Globus pallidus (tissue), 1 donor: ENCODE measurements at regions not wholly inside any gene's neighbourhood (a gene's known extent, or its start where the extent isn't known, plus 50 kb on each side); places are given as distances from the start of the nearest gene placed in this dataset.
"Not testable (repeated sequence)": the region's sequence is repeated elsewhere in the genome, so short reads cannot be mapped to it uniquely, and the experiment has no call there.

Source experiments
- DNase-seq: peaks from one replicate; pipeline ENCODE4 v3.0.0-alpha.2; 2015; ENCODE audit warnings: low spot score

DNA sequence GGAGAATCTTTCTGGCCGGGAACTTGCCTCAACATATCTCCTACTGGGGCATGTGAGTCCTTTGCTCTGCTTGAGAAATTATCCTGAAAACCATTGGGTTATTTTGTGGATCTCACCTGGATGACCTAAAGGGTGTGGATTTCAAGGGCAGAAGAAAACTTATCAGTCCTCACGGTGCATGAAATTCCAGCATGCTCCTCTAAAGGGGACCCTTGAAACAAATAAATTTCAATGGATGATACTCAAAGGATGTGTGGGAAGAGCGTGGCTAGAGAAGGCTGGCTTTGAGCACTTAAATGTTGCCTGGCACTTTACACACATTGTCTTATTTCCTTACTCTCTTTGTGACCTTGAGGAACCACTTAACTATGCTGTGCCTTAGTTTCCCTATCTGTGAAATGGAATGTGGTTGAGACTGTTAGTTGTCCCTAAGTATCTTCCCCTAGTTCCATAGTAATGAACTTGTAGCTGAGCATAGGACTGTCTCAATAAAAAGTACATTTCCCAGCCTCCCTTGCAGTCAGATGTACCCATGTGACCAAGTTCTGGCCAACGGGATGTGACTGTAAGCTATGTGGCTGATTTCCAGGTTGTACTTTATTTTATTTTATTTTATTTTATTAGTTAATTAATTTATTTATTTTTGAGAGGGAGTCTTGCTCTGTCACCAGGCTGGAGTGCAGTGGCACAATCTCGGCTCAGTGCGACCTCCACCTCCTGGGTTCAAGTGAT lies 81.9 kb upstream of the PTPN1 start:
- DNase-seq = no peak

DNA sequence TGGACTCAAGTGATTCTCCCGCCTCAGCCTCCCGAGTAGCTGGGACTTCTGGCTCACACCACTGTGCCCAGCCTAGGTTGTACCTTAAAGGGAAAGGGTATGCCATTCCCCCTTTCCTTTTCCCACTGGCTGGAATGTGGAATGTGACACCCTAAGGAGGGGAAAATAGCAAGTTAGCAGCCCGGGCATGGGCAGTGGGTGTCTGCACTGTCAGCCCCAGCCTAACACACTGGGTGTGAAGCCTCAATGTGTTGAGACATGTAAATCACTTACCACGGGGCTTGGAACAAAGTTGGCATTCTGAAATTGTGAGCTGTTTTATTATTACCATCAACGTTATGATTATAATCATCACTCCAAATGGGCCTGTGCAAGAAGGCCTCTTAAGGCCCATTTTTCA lies 80.8 kb upstream of the PTPN1 start:
- no peak for DNase-seq

DNA sequence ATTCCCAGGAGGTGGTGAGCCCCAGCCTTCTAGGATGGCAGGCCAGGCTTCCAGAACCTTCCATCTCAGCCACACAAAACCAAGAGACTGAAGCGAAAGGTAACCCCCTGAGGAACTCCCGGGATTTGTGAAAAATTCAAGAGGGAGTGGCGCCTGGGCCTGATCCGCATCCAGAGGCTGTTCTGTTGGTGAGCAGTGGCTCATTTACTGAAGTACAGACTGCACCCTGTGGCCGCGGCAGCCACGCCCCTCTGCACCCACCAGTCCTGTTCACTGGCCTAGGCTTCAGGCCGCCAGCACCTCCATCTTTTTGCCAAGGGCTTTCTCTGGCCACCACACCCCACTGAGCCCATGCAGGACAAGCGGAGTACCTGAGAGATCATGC lies 79.1 kb upstream of the PTPN1 start:
- no peak for DNase-seq

DNA sequence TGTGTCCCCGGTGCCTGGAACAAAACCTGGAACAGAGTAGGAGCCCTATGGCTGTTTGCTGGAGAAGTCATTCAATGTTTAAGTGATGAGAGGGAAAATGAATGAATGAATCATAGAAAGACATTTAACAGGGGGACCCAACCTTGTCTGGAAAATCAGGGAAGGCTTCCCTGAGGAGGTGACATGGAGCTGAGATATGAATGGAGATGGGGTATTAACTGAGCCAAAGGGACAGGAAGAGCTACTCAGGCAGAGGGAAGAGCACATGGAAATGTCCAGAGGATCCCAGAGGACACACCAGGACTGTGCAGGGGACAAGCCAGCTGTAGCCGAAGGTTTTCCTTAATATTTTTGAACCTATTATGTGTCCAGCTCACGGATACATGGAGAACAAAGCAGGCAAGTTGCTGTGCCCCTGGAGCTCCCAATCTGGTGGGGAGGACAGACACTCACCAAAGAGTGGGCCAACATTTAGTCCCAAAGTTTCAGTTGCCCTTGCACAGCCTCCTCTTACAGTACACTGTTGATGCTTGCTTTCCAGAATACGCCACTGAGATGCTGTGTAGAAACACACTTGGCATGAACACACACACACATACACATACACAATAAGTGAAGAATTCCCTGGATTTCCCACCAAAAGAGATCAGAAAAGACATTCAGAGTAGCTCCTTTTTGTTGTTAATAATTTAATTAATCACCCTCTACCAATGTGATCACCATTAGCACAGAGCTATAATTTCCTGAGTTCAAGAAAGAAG lies 77.0 kb upstream of the PTPN1 start:
- DNase-seq = no peak

DNA sequence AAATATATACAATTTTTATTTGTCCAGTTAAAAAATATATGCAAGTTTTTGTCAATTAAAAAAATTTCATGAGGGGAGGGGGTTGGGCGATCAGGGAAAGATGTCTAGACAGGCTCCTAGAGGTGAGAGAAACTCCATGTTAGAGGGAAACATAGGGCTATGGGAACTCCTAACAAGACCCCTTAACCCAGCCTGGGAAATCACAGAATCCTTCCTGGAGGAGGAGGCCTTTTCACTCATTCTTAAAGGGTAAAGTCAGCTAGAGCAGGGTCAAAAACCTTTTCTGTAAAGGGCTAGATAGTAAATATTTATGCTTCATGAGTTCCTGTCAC lies 75.9 kb upstream of the PTPN1 start:
- no peak for DNase-seq

DNA sequence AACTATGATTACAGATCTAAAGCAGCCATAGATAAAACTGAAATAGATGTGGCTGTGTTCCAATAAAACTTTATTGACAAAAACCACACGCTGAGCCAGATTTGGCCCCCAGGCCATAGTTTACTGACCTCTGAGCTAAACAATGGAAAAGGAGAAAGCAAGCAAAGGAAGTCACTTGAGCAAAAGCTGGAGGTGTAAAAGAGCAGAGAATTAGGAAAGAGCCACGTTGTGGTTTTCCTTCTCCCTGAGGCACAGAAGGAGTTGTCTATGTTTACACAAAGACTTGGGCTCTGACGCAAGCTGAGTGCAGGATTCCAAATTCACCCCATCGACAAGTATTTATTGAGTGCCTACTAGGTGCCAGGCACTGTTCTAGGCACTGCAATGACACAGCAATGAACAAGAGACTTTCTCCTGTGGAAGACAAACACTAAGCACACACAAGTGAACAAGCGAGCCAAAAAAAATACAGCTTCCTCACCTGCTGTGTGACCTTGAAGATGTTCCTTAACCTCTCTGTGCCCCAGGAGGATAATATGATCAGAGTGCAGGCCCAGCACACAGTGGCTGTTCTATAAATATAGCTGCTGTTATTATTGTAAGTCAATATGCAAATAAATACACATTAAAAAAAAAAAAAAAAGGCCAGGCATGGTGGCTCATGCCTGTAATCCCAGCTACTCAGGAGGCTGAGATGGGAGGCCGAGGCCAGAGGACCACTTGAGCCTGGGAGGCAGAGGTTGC lies 75.4 kb upstream of the PTPN1 start:
- DNase-seq = no peak

DNA sequence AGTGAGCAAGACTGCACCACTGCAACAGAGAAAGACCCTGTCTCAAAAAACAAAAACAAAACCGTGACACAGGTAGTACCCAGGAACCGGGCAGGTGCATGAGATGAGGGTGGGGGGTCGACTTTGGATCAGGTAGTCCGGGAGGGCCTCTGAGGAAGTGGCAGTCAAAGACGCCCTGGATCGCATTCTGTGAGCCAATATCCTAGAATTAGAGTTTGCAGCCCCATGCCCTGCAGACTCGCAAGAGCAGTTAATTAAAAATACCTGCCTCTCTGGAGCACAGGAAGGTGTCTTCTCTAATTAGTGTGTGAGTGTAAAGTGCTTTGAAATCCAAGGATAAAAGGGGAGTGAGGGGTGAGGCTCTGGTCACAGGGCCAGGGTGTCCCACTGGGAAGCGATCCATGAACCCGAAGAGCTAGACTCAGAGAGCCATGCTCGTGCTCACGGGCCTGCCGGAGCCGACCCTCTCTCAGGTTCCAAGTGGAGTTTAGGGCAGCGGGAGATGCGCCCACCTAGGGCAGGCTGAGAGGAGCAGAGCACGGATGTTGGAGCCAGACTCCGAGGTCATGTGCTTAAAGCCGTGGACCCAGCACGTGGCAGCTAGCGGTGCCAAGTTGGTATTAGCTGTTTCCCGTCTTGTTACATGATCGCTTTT lies 74.7 kb upstream of the PTPN1 start:
- DNase-seq = no peak

DNA sequence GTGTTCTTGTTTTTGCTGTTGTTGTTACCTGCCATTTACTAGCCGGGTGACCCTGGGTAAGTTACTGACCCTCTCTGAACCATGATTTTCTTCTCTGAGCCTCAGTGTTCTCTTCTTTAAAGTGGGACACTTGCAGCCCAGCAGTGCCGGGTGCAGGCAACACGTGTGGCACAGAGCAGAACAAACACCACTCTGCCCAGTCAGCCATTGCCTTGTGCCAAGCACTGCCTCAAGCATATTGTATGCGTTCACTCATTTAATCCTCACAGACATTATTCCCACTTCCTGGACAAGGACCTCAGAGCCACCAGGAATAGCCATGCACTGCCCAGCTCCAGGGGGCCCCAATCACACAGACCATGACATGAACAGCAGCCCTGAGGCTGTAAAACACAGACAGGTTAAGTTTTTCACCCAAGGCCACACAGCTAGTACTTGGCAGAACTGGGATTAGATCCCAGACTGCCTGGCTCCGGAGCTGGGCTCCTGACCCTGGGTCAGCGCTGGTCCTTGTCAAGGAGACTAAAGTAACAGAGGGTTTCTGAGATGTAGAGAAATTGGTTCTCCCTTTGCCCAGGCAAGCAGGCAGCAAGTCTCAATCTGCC lies 74.0 kb upstream of the PTPN1 start:
- DNase-seq = no peak

DNA sequence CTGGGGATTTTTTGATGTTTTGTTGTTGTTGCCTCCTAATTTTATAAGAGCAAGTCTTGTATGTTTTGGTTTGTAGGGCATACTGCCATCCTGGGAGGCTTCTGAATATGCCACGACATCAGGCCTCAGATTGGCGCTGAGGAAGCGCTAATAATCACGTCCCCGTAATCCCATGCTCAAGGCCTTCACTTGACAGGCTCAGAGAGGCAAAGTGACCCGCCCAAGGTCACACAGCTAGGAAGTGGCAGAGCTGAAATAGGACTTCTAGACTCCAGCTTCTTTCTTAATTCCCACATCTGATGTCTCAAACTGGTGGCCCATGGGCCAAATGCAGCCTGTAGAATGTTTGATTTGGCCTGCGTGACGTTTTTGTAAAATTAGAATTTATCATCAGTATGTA lies 73.5 kb upstream of the PTPN1 start:
- no peak for DNase-seq

DNA sequence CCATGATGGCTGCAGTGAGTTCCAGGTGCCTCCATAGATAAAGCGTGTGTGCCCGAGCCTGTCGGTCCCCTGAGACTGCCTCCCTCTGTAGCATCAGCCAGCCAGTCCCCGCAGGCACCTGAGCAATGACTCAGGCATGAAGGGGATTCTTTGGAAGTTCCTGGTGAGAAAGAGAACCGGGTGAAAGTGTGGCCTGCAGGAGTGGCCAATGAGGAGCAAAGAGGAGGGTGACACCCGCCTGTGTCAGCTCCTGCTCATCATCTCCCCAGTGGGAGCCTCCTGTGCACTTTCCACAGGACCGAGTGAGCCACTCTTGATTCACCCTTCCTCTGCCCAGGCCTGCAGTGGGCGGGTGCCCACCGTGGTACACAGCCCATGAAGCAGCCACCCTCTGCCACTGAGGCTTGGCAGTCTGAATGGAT lies 71.2 kb upstream of the PTPN1 start:
- DNase-seq = no peak

DNA sequence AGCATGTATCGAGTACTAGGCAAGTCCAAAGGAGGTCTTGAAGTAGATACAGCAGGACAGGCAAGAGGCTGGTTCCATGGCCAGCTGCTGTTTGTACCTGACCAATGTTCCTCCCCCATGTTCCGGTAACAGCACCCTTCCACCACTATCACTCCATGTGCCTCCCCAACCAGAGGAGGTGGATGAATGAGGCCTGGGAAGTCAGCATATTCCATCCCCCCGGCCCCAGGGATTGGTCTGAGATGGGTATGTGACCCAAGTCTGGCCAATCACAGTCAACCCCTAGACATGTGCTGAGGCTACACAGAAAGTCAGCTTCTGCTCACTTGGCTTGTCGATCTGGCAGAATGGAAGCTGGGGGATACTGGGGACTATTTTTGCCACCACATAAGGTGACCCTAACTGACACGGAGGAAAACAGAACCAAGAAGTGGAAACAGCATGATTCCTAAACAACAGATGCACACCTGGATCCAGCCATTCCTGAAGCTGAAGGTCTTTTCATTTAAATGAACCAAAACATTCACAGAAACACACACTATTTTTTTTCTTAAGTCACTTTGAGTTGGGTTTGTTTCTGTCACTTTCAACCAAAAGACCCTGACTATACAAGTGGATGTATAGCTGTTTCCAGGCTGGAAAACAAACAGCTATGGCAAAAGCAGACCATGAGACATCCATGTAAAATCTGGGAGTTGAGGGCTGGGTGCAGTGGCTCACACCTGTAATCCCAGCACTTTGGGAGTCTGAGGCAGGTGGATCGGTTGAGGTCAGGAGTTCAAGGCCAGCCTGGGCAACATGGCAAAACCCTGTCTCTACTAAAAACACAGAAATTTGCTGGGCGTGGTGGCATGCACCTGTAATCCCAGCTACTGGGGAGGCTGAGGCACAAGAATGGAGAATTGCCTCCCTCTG lies 70.4 kb upstream of the PTPN1 start:
- DNase-seq = no peak

DNA sequence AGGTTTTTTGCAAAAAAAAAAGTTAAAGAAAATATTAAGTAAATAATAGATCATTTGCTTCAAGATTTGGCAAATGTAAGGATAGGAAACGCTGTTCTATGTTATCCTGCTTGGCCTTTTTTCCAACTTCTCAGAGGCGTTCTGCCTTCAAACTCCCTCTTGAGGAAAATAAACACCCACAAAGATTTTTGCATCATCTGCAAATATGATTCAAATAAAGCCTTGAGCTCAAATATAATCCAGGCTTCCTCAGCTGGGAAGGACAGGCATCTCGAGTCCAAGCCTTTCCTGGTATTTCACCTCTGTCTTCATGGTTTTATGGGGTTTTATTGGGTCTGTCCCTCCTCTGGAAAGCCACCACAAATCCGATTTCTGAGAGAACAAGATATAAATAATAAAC lies 67.7 kb upstream of the PTPN1 start:
- DNase-seq = no peak

DNA sequence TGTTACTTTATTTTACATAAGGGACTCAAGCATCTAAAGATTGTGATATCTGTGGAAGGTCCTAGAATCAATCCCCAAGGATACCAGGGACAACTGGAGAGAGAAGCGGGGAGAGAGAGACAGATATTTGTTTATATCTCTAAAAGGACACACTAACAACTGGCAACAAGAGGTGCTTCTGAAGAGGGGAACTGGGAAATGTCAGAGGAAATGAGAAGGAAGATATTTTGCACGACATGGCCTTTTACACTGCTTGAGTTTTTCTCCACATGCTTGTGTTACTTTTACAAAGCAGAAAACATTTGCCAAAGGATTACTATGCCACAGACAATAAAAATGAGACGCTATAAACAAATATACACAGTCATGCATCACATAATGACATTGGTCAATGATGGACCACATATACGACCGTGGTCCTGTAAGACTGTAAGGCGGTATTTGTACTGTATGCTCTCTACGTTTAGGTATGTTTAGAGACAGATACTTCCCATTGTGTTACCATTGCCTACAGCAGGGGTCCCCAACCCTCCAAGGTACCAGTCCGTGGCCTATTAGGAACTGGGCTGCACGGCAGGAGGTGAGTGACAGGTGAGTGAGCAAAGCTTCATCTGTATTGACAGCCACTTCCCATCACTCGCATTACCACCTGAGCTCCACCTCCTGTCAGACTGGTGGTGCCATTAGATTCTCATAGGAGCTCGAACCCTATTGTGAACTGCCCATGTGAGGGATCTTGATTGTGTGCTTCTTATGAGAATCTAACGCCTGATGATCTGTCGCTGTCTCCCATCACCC lies 64.6 kb upstream of the PTPN1 start:
- DNase-seq = no peak

DNA sequence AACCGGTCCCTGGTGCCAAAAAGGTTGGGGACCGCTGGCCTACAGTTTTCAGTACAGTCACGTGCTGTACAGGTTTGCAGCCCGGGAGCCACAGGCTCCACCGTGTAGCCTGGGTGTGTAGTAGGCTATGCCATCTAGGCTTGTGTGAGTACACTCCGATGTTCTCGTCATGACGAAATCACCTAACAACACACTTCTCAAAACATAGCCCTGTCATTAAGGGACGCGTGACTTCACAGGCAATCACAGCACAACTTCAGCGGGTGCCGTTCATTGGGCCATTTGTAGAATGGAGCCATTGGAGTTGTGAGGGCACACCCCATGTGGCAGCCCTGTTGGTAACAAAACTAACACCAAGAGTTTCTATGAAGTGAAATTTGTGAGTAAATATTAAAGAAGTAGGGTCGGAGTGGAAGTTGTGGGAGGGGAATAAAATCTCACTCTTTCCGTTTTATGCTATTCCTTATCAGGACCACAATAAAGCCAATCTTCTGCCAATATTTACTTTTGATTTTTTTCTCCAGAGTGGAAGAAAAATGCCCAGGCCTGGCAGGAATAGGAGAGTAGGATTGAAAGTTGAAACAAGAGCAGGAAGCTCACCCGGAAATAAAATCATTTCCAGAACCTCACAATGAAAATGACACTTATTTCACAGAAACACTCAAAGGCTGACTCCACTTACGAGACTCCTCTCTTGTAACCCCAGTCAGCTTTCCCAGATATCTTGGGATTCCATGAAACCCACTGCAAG lies 63.7 kb upstream of the PTPN1 start:
- DNase-seq = no peak

DNA sequence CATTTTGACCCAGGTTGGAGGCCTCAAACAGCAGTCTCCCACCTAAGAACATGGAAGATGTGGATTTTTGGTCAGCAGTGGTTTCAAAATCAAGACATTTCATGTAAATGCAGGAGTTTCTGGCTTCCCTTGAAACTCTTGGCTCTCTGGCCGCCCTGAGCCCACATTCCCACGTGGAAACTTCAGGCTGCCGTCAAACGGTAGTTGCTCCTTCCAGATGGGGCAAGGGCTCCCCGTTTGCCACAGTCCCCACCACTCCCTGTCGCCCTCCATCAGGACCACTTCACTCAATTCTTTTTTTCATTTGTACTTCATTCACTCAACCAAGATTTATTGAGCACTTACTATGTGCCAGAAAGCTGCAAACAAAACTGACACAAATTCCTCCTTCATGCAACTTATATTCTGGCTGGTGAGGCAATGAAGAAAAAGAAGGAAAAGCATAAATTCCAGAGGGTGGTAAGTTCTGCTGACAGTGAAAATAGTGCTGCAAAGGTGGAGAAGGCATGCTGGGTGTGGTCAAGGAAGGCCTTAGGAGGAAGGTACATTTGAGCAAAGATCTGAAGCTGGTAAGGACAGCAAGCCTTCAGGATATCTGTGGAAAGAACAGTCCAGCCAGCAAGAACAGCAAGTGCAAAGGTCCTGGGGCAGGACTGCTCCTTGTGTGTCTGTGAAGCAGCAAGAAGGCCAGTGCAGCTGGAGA lies 62.9 kb upstream of the PTPN1 start:
- no peak for DNase-seq

DNA sequence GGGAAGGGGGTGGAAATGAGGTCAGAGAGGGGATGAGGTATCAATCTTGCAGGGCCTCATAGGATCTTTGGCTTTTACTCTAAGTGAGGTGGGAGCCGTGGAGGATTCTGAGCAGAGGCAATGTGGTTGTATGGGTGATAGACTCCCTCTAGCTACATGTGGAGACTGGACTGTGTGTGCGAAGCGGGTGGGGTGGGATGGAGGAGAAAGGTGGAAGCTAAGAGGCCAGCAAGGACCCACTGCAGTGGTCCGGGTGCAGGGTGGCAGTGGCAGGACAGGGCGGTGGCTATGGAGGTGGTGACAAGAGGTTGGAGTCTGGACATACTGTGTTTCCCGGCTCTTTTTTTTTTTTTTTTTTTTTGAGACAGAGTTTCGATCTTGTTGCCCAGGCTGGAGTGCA lies 62.4 kb upstream of the PTPN1 start:
- DNase-seq = no peak

DNA sequence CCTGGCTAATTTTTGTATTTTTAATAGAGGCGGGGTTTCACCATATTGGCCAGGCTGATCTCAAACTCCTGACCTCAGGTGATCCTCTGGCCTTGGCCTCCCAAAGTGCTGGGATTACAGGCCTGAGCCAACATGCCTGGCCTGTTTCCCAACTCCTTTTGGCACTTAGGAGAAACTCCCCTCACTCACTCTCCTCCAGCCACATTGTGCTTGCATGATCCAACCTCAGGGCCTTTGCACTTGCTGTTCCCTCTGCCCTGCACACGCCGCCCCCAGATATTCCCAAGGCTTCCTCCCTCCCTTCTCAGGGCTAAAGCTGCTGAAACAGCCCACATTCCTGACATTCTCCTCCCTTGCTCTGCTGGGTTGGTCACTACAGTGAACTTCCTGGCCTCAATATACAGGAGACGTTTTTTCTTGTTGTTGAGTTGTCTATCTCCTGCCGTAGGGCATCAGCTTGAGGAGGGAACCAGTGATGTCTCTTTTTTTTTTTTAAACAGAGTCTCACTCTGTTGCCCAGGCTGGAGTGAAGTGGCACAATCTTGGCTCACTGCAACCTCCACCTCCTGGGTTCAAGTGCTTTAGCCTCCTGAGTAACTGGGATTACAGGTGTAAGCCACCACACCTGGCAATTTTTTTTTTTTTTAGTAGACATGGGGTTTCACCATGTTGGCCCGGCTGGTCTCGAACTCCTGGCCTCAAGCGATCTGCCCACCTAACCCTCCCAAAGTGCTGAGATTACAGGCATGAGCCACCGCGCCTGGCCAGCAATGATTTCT lies 61.4 kb upstream of the PTPN1 start:
- not testable (repeated sequence) for DNase-seq
